ENCODE measurements at regions not wholly inside any gene's neighbourhood (a gene's known extent, or its start where the extent isn't known, plus 50 kb on each side); places are given as distances from the start of the nearest gene placed in this dataset.

DNA sequence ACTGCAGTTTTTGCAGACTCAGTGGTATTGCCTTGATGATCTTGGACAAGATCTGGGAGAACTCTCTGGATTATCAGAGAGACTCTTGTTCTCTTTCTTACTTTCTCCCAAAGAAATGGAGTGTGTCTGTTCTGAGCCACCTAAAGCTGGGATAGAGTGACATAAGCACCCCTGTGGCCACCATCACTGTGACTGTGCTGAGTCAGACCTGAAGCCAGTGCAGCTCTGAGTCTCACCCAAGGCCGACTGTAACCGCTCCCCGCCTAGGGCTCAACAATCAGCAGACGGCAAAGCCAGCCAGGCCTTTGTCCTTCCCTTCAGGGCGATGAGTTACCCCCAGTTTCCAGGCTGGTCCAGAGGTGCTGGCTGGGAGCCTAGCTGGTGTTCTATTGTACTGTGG is 795.6 kb downstream of the UQCRFS1 start:
- DNase-seq (ENCODE audit: low spot score in 2 of 2) (no peak), FAIRE-seq (no peak)

DNA sequence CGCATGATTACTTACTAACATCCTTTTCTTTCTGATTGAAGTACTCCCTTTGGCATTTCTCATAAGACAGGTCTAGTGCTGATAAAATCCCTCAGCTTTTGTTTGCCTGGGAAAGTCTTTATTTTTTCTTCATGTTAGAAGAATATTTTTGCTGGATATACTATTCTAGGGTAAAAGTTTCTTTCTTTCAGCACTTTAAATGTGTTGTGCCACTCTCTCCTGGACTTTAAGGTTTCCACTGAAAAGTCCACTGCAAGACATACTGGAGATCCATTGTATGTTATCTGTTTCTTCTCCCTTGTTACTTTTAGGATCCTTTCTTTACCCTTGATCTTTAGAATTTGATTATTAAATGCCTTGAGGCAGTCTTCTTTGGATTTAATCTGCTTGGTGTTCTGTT is 796.7 kb downstream of the UQCRFS1 start:
- DNase-seq (ENCODE audit: low spot score in 2 of 2) (no peak), FAIRE-seq (no peak)

DNA sequence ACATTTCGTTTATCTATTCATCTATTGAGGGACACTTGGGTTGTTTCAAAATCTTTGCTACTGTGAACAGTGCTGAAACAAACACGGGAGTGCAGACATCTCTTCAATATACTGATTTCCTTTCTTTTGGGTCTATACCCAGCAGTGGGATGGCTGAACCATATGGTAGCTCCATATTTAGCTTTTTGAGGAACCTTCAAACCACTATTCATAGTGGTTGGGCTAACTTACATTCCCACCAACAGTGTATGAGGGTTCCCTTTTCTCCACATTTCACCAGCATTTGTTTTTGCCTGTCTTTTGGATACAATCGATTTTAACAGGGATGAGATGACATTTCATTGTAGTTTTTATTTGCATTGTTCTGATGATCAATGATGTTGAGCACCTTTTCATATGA is 798.2 kb downstream of the UQCRFS1 start:
- FAIRE-seq (no peak), DNase-seq (ENCODE audit: low spot score in 2 of 2) (no peak)

DNA sequence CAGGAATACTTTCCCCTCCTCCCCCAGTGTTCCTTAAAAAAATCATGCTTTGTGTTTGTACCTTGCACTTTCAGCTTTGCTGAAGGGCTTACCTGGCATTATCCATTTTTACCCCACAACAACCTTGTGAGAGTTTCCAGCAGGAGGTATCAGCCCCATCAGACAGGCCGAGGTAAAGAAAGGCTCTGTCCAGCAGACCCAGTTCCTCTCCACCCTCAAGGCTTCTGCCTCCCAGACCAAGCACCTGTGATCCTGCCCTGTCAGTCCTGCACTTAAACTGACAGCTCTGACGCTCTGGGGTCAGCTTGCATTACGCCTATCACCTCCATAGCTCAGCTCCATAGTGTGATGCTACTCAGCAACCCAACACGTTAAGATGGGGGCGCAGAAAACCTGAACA is 803.1 kb downstream of the UQCRFS1 start:
- FAIRE-seq (no peak), DNase-seq (ENCODE audit: low spot score in 2 of 2) (no peak)

DNA sequence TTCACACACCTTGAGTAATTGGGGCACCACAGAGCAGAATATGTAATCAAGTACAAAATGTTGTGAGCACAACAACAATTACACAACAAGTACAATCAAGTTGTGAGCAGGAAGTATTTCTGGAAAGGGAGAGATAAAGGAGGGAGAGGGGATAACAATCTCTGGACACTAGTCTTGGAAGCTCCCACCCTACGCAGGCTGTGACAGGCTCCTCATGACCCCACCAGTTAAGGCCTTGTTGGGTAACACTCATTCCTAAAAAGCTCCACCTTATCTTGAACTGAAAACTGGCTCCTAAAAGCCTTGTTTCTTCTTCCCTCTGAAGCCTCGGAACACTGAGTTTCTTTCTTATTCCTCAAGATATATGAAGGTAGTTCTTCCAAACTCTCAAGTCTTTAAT is 806.0 kb downstream of the UQCRFS1 start:
- FAIRE-seq (no peak), DNase-seq (ENCODE audit: low spot score in 2 of 2) (no peak)

DNA sequence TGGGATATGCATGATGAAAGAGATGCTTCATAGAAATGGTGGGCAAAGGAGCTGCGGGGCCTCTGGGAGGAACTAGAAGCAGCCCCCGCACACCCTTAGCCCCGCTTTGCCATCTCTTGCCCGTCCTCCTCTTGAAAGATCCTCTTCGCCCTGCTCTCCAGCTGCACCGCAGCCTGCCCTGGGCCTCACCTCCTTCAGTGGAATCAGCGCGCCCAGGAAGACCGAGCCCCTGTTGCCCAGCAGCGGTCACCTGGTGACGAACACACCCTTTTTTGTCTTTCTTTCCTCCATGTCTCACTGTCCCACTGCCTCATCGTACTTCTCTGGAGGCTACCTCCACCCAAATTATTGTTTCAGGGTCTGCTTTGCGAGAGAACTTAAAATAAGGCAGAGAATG is 807.6 kb downstream of the UQCRFS1 start:
- no peak for DNase-seq (ENCODE audit: low spot score in 2 of 2)

DNA sequence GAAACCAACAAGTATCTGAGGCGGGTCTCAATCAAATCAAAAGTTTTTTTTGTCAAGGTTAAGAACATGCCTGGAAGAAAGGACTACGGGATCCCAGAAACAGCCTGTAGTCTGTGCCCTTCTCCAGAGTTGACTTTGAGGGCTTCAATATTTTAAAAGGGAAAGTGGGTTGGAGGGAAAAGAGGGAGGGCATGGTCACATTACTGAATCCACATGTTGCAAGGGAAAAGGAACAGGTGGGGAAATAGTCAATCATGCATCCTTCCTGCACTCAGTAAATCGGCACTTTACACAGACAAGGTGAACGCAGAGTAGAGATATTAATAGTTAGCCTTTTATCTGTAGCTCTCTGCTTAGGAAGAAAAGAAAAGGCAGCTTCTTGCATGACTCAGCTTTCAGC is 808.5 kb downstream of the UQCRFS1 start:
- no peak for DNase-seq (ENCODE audit: low spot score in 2 of 2)
- no peak for FAIRE-seq

More for the DNA sequence above, 807.6 kb downstream of the UQCRFS1 start:
- FAIRE-seq: no peak

DNA sequence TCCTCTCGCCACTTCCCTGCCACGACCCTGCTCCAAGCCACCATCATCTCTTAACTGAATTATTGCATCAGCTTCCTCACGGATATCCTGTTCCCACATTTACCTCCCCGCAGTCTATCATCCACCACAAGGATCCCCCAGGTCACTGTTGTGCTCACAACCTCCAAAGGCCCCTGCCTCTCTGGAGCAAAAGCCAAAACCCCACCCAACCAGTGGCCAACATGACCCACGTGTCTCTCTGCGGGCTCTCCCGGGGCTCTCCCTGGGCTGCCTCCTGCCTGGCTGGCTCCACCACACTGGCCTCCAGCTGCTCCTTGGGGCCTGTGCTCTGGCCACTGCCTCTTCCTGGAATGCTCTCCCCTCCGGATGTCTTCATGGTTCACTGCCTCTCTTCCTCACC is 809.3 kb downstream of the UQCRFS1 start:
- no peak for FAIRE-seq
- no peak for DNase-seq (ENCODE audit: low spot score in 2 of 2)

DNA sequence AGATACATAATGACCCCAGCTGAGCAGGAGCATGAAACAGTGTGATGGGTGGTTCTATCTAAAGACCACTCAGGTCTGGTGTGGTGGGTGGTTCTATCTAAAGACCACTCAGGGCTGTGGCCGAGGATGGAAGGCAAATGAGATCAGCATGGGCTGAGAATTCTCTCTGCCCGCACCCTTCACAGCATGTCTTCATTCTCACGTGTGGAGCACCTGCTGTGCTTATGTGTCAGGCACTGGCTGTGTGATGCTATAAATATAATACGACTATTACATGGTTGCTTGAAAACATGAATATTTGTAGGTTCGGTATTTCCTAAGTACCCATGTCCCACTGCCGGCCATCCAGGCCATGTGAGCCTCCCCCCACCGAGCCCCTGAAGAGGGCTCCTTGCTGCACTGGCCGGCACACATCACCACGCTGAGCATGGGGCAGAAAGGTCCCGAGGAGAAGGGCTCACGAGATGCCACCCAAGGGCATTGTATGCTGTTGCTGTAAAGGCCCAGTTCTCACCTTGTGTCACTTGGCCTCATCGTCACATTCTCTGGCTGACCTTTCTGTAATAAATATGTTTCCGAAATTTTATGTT is 810.2 kb downstream of the UQCRFS1 start:
- no peak for FAIRE-seq
- no peak for DNase-seq (ENCODE audit: low spot score in 2 of 2)

DNA sequence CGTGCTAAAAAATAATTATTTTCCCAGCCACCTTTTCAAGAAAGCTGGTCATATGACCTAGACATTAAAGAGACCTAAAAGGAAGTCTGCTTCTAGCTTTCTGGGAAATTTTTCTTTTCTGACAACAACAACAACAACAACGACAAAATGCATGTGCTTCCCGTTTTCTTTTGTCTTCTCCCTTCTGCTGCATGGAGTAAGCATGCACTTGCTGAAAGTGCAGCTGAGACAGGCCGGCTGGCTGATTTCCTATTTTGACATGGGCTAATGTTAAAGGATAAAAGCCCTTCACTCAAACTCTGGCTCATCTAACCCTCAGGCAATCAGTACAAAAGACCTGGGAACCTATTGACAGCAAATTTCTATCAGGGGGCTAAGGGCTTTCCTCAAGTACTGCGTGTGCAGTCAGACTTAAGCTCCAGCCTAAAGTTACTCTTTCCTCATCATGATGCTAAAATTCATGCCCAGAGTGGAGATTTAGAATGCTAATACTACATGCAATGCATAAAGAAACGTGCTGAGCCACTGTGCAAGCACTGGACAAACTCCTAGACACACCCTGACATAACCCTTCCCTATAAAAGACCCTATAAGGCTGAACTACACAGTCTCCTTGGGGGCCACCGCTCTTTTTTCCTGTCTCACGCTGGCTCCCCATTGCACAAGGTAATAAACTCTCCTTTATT is 811.1 kb downstream of the UQCRFS1 start:
- no peak for FAIRE-seq
- no peak for DNase-seq (ENCODE audit: low spot score in 2 of 2)

DNA sequence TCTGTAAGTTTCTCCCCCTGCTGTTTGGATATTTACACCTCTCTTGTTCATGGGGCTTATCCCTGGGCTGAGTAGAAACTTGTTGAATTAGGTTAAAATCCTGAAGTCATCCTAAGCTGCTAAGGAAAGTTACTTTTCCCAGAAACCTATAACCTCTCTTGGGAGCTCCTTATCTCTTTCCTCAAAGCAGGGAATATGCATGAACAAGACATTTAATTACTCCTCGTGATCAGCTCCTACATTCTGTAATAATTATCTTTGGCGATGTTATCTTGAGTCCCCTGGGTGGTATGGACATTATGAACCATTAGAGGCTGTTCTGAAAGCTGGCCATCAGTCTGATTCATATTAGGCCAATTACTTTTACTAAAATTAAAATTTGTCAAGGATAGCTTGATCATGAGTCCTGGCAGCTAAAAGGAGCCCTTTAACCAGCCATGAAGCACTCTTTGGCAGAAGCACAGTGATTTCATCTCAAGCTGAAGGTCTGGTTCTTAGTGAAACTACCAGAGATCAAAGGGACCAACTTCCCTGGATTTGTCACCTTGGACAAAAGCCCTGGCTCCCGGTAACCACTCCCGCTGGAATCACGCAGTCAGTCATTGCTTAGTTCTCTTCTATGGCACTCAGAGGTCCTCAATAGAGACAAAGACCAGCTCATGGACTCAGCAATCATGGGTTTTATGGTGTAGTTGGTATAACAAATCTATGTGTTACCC is 811.8 kb downstream of the UQCRFS1 start:
- FAIRE-seq (no peak), DNase-seq (ENCODE audit: low spot score in 2 of 2) (no peak)

DNA sequence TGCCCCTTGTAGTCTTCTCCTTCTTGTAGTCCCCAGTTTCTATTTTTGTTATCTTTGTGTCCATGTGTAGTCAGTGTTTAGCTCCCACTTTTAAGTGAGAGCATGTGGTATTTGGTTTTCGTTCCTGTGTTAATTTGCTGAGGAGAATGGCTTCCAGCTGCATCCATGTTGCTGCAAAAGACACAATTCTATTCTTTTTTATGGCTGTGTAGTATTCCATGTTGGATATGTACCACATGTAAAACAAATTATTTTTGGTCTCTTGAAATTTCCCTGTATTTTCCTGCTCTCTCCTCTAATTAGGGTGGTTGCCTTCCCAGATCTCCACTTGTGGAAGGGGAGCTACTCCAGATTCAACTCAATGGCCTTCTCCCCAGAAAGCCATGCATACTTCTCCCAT is 813.8 kb downstream of the UQCRFS1 start:
- no peak for FAIRE-seq
- no peak for DNase-seq (ENCODE audit: low spot score in 2 of 2)

DNA sequence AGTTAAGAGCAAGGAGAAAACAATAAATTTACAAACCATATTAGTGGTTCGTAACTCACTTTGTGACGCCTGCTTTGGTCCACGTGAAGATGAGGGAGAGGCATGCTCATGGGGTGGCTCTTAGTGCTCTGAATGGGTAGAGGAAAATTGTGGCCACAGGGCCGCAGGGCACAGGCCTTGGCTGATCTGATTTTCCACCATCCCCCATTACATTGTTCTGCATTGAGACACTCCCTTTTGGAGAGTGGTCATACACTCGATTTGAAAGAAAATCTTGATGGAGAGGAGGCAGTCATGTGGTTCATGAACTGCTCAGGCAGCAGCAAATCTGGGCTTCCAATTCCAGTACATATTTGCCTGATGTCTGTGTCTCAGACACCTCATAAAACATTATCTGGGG is 815.2 kb downstream of the UQCRFS1 start:
- DNase-seq (ENCODE audit: low spot score in 2 of 2) (no peak), FAIRE-seq (no peak)

DNA sequence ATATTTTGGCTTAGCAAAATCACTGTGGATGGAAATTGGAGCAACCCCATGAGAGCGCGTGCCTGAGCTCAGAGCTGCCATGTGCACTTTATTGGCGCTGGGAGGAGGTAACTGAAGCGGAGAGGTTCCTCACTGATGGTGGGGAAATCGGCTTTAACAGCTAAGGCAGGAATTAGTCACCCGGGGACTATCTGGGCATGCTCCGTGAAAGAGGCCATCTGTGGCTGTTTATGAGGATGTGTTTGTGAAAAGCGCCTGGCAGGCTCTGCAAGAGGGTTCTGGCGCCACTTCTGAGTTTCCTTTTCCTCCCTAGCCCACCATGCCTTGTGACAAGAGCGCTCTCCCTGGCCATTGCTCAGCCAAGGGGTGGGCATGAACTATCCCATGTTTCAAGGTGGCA is 815.6 kb downstream of the UQCRFS1 start:
- FAIRE-seq (no peak), DNase-seq (ENCODE audit: low spot score in 2 of 2) (no peak)

DNA sequence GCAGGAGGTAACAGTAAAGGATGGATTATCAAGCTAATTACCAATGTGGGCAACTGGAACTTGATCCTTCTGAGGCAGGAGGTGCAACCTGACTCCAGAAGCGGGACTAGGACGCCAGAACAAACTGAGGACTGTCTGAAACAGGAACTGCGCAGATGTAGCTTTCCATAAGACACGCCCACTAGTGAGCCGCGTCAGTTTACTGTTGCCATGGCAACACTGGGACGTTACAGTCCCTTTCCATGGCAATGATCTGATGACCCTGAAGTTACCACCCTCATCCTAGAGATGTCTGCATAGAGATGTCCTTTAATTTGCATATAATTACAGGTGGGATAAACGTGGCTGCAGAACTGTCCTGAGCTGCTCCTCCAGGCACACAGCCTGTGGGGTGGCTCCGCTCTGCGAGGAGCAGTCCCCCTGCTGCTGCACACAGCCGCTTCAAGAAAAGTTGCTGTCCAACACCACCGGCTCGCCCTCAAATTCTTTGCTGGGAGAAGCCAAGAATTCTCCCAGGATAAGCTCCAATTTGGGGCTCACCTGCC is 816.6 kb downstream of the UQCRFS1 start:
- FAIRE-seq: no peak
- DNase-seq (ENCODE audit: low spot score in 2 of 2): no peak

DNA sequence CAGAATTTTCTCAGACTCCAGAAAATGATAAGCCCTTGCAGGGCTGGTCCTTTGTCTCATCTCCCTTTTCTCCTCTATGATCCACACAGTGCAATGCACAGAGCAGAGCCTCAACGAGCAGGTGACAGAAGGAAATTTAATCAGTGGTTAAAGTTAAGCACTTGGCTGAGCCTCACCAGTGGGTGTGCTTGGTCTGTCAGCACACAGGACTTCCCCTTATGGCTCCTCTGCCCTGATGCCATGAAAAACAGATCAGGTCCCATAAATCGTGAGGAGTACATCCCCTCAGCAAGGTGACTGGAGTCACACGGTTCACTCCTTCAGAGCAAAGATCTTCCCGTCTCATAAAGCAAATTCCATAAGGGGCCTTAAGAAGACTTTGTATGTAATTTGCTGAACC is 818.2 kb downstream of the UQCRFS1 start:
- DNase-seq (ENCODE audit: low spot score in 2 of 2) (no peak), FAIRE-seq (no peak)

DNA sequence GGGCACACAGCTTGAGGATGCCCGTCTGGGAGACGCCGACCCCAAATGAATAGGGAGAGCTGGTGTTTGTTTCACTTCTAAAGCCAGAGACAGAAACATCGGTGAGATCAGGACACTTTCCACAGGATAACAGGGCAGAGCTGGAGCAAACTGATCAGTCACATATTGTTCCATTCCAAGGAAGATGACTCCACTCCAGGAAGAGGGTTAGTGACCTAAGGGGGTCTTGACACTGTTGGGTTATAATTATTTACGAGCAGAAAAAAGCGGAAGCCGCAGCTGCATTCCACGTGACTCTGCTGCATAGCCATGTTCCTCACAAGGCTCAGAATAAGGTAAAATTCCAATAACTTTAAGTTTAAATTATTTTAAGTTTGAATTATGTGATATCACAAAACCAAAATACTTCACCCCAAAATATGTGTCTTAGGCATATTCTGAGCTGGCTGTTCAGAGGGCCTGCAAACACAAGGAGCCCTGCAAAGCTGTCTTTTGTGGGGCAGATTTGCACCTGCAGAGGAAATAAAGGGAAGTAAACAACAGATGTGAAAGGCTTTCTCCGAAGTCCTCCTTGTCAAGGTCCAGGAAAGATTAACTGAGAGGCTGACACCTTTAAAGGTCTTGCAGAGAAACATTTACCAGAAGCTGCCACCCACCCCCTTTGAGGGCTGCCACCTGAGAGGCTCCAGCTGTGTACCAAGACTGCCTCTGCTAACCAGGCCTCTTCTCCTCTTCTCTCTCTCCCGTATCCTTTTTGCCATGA is 819.2 kb downstream of the UQCRFS1 start:
- DNase-seq (ENCODE audit: low spot score in 2 of 2) (no peak), FAIRE-seq (no peak)

DNA sequence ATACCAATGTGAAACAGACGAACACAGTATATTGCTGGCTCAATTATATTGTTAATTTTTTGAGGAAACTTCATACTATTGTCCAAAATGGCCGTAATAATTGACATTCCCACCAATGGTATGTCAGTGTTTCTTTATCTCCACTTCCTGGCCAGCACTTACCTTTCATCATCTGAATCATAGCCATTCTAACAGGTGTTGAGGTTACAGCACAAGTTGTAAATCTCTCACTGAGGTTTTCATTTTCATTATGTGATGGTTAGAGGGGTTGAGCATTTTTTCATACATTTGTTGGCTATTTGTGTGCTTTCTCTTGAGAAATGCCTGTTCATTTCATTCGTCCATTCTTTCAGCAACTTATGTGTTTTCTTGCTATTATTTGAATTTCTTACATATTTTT is 824.0 kb downstream of the UQCRFS1 start:
- no peak for FAIRE-seq

DNA sequence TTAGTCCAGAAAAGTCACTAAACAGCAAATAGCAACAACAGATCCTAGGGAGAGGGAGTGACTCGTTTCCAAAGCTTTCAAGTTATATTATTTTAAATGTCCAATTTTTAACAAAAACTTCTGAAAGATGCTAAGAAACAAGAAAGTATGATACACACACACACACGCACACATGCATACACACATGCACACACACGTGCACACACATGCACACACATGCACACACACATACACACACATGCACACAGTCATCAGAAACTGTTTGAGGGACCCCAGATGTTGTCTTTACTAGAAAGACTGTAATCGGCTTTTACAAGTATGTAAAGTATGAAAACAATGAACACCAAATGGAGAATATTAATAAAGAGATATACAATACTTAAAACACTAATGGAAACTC is 825.4 kb downstream of the UQCRFS1 start:
- FAIRE-seq (no peak), DNase-seq (ENCODE audit: low spot score in 2 of 2) (no peak)

More for the DNA sequence above, 824.0 kb downstream of the UQCRFS1 start:
- DNase-seq (ENCODE audit: low spot score in 2 of 2): no peak

DNA sequence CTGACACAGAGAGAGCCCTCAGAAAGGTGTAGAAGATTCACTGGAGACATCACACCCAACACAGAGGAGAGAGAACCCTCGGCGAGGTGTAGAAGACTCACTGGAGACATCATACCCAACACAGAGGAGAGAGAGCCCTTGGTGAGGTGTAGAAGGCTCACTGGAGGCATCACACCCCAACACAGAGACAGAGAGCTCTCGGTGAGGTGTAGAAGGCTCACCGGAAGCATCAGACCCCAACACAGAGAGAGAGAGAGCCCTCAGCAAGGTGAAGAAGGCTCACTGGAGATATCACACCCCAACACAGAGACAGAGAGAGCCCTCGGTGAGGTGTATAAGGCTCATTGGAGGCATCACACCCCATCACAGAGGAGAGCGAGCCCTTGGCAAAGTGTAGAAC is 826.5 kb downstream of the UQCRFS1 start:
- no peak for FAIRE-seq
- no peak for DNase-seq (ENCODE audit: low spot score in 2 of 2)

DNA sequence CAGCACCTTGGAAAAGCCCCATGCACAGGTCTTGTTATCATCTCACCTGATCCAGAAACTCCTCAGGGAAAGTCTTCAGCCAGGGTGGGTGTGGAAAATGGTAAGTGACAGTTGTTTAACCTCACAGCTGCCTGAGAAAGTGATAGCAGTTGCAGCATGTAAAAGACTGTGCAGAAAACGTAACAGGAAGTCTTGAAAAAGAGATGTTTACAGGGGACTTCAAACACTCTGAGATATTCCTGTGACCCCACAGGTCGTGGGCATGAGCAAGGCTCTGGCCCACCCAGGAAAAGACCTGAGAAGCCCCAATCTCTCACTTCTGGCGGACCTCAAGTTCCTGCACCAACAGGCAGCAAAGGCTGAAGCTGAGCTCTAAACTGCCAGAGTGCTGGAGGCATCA is 826.9 kb downstream of the UQCRFS1 start:
- FAIRE-seq (no peak), DNase-seq (ENCODE audit: low spot score in 2 of 2) (no peak)

Measured in frontal cortex (tissue), 3 donors.